ENCODE measurements at regions not wholly inside any gene's neighbourhood (a gene's known extent, or its start where the extent isn't known, plus 50 kb on each side); places are given as distances from the start of the nearest gene placed in this dataset.

DNA sequence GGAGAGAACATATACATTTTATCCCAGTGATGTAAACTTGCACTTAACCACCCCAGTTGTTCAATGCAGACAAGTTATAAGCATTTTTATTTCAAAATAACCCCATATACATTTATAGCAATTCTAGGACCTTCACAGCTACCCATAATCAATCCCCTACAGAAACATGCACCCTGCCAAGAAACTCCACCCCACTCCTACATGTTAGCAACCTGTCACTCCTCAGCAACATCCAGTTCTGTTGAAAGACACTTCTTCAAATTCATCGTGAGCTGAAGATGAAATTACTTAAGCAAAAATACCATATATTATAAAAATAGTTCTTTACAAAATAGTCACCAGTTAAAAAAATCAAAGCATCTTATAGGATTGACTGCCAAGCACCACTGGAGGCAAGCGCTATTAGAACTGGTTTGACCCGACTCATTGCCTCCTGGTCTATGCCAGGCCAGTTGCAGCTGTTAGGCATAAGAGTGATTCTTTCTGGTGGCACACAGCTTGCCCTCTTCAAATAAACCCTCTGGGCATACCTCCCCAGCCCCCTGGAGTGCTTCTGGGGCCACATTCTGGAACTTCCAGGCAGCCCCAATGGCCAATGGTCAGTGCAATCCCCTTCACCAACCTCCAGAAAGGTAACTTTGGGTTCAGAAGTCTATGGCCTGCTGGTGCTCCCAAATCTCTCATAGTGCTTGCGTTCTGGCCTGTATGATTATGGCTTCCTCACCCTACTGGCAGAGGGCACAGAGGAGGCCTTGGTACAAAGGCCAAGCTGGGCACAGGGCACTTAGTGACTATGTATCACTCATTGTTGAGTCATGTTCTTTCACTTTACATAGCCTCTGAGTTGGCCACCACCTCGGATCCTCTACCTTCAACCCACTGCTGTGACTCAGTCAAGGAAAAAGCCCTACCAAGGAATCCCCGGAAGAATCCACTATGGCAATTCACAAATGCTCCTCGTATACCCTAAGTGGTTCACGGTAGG, 72.2 kb upstream of the RALGPS2 start:
- Histone ChIP-seq H4K5ac (ENCODE audit: insufficient read length, low read depth, low read length) (no peak overlapping the region), H3K79me1 (ENCODE audit: low read depth, low read length) (no peaks in the 10 kb centered on the region), H2AFZ (ENCODE audit: low read length) (no peak overlapping the region), H4K20me1 (replicated peaks in 1 of 2; ENCODE audit: control insufficient read depth in 1 of 2, insufficient read depth in 2 of 2, low read length in 2 of 2) (no peaks in the 10 kb centered on the region), H4K8ac (ENCODE audit: extremely low read depth, insufficient read depth, low read length) (no peak overlapping the region), H2BK120ac (replicated peaks; ENCODE audit: low read depth, low read length) (no peak overlapping the region), H4K91ac (replicated peaks; ENCODE audit: insufficient read length, low read length) (no peak overlapping the region), H2BK15ac (ENCODE audit: low read length) (no peak overlapping the region), H3K4me1 (replicated peaks in 1 of 4; ENCODE audit: control insufficient read depth in 3 of 4, insufficient read depth in 4 of 4, low read length in 3 of 4) (no peaks in the 10 kb centered on the region), H3K9ac (replicated peaks in 1 of 4; ENCODE audit: extremely low read depth in 1 of 4, low read depth in 3 of 4, low read length in 3 of 4) (no peak overlapping the region), H3K23ac (ENCODE audit: insufficient read length) (no peak overlapping the region), H3K23me2 (ENCODE audit: low read depth, low read length) (no peaks in the 10 kb centered on the region), H2BK12ac (ENCODE audit: low read depth, low read length) (no peak overlapping the region), H2AK5ac (ENCODE audit: low read depth, low read length) (no peak overlapping the region), H3K14ac (ENCODE audit: insufficient read length) (no peak overlapping the region), H3K18ac (ENCODE audit: extremely low read depth, low read length) (no peak overlapping the region), H3K27ac (ENCODE audit: low read depth, low read length) (no peak overlapping the region), H3K79me2 (ENCODE audit: control insufficient read depth in 1 of 2, insufficient read depth in 2 of 2, low read length in 2 of 2) (no peaks in the 10 kb centered on the region), H2BK20ac (ENCODE audit: low read length) (no peak overlapping the region), H3K36me3 (ENCODE audit: control insufficient read depth in 2 of 4, insufficient read depth in 4 of 4, low read length in 3 of 4) (no peaks in the 10 kb centered on the region), H3K4me2 (ENCODE audit: insufficient read depth in 1 of 2, low read depth in 2 of 2, low read length in 2 of 2) (no peak overlapping the region), H2BK5ac (ENCODE audit: low read depth, low read length) (no peak overlapping the region), H3K9me3 (ENCODE audit: insufficient read depth in 2 of 2, low read depth in 1 of 2, low read length in 1 of 2) (no peaks in the 10 kb centered on the region), H3K4ac (replicated peaks; ENCODE audit: insufficient read length, low read depth, low read length) (no peak overlapping the region), H3K27me3 (replicated peaks in 1 of 4; ENCODE audit: control insufficient read depth in 3 of 4, extremely low read depth in 1 of 4, insufficient read depth in 3 of 4, low read length in 3 of 4) (no peaks in the 10 kb centered on the region), H3K56ac (replicated peaks; ENCODE audit: insufficient read length, low read depth, low read length) (no peak overlapping the region), H3K4me3 (ENCODE audit: extremely low read depth in 1 of 4, insufficient read depth in 2 of 4, low read depth in 3 of 4, low read length in 4 of 4) (no peak overlapping the region)
- ChIA-PET POLR2A (ENCODE audit: partially characterized antibody) (no interaction called here), CTCF (ENCODE audit: partially characterized antibody) (interaction anchor here (0.7 kb wide), 2 partner anchors 15 to 102 kb away, joined by 3 to 4 read pairs; no protein-coding TSS in a partner anchor)
- 91% methylated on average over 8 of the region's 8 CpGs; no CpG with 5 or more reads in 1 of the 2 experiments for whole genome bisulfite sequencing, 2 experiments (ENCODE audit: extremely low coverage in 1 of 2, insufficient coverage in 1 of 2, insufficient read length in 1 of 2, insufficient replicate concordance in 2 of 2, low coverage in 1 of 2, low lambda C conversion rate in 2 of 2, missing lambda C conversion rate in 1 of 2)
- FAIRE-seq (no peak), DNase-seq (ENCODE audit: low read depth in 1 of 2, low spot score in 2 of 2) (no peak)
- no peak for TF ChIP-seq TAF7 (optimal IDR thresholded peaks at IDR 0.05; ENCODE audit: borderline replicate concordance, low read depth, low read length)
- no peak for TF ChIP-seq SIX5 (IDR thresholded peaks at IDR 0.05; ENCODE audit: low read depth, low read length)
- no peak for TF ChIP-seq KDM4A (IDR thresholded peaks at IDR 0.05; ENCODE audit: low read depth, low read length, severe bottlenecking)
- TF ChIP-seq RAD21 (IDR thresholded peaks at IDR 0.05 in 1 of 2, conservative IDR thresholded peaks at IDR 0.05 in 1 of 2; ENCODE audit: low read depth in 2 of 2, low read length in 2 of 2): no peak
- TF ChIP-seq CBX8 (IDR thresholded peaks at IDR 0.05; ENCODE audit: borderline replicate concordance, low read depth, low read length): no peak
- TF ChIP-seq RFX5 (IDR thresholded peaks at IDR 0.05; ENCODE audit: borderline replicate concordance, low read depth, low read length): no peak
- TF ChIP-seq POU5F1 (IDR thresholded peaks at IDR 0.05; ENCODE audit: low read depth, low read length): no peak
- TF ChIP-seq MAFK (IDR thresholded peaks at IDR 0.05; ENCODE audit: low read depth, low read length): no peak
- no peak for TF ChIP-seq SP1 (IDR thresholded peaks at IDR 0.05; ENCODE audit: low read depth, low read length)
- TF ChIP-seq KDM1A (IDR thresholded peaks at IDR 0.05; ENCODE audit: borderline replicate concordance, low read length): no peak
- no peak for TF ChIP-seq NRF1 (IDR thresholded peaks at IDR 0.05; ENCODE audit: low read depth, low read length)
- TF ChIP-seq SAP30 (IDR thresholded peaks at IDR 0.05; ENCODE audit: insufficient read depth, insufficient replicate concordance, low read length): no peak
- TF ChIP-seq CEBPB (IDR thresholded peaks at IDR 0.05; ENCODE audit: low read depth, low read length): no peak
